A549 (cell line): ENCODE measurements at regions not wholly inside any gene's neighbourhood (a gene's known extent, or its start where the extent isn't known, plus 50 kb on each side); places are given as distances from the start of the nearest gene placed in this dataset.

Experiments
- CBX2 ChIP-seq: fragments of 200-600 bp; sonication (generic); IDR thresholded peaks from 2 replicates; pipeline ENCODE4 v1.6.1; 2016; ENCODE audit warnings: low read depth, mild to moderate bottlenecking, borderline replicate concordance
- CBX8 ChIP-seq: fragments of 200-600 bp; sonication (generic); IDR thresholded peaks from 2 replicates; pipeline ENCODE4 v1.6.1; 2016
- CEBPB ChIP-seq, 2 experiments: fragments of >200 bp in 1 of 2; sonication (Bioruptor Twin) in 1 of 2; formaldehyde crosslinking in 1 of 2; IDR thresholded peaks; 2 replicates each; pipeline ENCODE4 v1.6.1; 2012 to 2016
- EHMT2 ChIP-seq: fragments of 200-600 bp; sonication (generic); IDR thresholded peaks from 2 replicates; pipeline ENCODE4 v1.6.1; 2016; ENCODE audit warnings: antibody characterized with exemption, low read depth, mild to moderate bottlenecking, moderate library complexity
- ESRRA ChIP-seq: fragments of 150-350 bp; IDR thresholded peaks from 2 replicates; pipeline ENCODE4 v1.6.1; 2014; ENCODE audit warnings: mild to moderate bottlenecking, low read length, borderline replicate concordance
- MAFK ChIP-seq: fragments of 450-650 bp; IDR thresholded peaks from 2 replicates; pipeline ENCODE4 v1.6.1; 2014; ENCODE audit not compliant: partially characterized antibody
- MAZ ChIP-seq: fragments of 150-350 bp; IDR thresholded peaks from 2 replicates; pipeline ENCODE4 v1.6.1; 2014; ENCODE audit warnings: antibody characterized with exemption, low read depth, low read length, borderline replicate concordance
- NPAS2 ChIP-seq: fragments of 250-450 bp; sonication (Bioruptor Pico); IDR thresholded peaks from 2 replicates; pipeline ENCODE4 v1.8.0; 2022; ENCODE audit warnings: mild to moderate bottlenecking, moderate library complexity, borderline replicate concordance
- POLR2A ChIP-seq: IDR thresholded peaks from 2 replicates; pipeline ENCODE4 v1.6.1; 2012; ENCODE audit warnings: mild to moderate bottlenecking, low read length
- RAD21 ChIP-seq, 2 experiments: fragments of >200 bp in 1 of 2; sonication (Bioruptor Twin) in 1 of 2; formaldehyde crosslinking in 1 of 2; IDR thresholded peaks in 1 of 2; conservative IDR thresholded peaks in 1 of 2; 2 replicates in 1 of 2; 3 replicates in 1 of 2; pipeline ENCODE4 v1.6.1; 2012 to 2018; ENCODE audit warnings: inconsistent platforms in 1 of 2
- TF ChIP-seq, protein P1 (sequence below): fragments of >200 bp; sonication (Bioruptor Twin); formaldehyde crosslinking; IDR thresholded peaks from 3 replicates; pipeline ENCODE4 v1.5.1; 2016
- TF ChIP-seq, protein P2 (sequence below): IDR thresholded peaks from 2 replicates; pipeline ENCODE4 v1.6.1; 2012

GRCh38 chr5:133894143-133894542 is 74.3 kb downstream of the C5orf15 start:
- TF ChIP-seq, protein P1, sequence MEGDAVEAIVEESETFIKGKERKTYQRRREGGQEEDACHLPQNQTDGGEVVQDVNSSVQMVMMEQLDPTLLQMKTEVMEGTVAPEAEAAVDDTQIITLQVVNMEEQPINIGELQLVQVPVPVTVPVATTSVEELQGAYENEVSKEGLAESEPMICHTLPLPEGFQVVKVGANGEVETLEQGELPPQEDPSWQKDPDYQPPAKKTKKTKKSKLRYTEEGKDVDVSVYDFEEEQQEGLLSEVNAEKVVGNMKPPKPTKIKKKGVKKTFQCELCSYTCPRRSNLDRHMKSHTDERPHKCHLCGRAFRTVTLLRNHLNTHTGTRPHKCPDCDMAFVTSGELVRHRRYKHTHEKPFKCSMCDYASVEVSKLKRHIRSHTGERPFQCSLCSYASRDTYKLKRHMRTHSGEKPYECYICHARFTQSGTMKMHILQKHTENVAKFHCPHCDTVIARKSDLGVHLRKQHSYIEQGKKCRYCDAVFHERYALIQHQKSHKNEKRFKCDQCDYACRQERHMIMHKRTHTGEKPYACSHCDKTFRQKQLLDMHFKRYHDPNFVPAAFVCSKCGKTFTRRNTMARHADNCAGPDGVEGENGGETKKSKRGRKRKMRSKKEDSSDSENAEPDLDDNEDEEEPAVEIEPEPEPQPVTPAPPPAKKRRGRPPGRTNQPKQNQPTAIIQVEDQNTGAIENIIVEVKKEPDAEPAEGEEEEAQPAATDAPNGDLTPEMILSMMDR = no peak
- TF ChIP-seq ESRRA (no peak), NPAS2 (CRISPR knock-in tag) (no peak), EHMT2 (no peak), POLR2A (no peak), CEBPB (IDR thresholded peaks at IDR 0.05) (no peak), RAD21 (conservative IDR thresholded peaks at IDR 0.05 in 1 of 2, IDR thresholded peaks at IDR 0.05 in 1 of 2) (no peak), MAZ (no peak), CBX8 (no peak), CBX2 (no peak), MAFK (no peak)
- TF ChIP-seq, protein P2, sequence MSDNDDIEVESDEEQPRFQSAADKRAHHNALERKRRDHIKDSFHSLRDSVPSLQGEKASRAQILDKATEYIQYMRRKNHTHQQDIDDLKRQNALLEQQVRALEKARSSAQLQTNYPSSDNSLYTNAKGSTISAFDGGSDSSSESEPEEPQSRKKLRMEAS = no peak
